ENCODE measurements at regions not wholly inside any gene's neighbourhood (a gene's known extent, or its start where the extent isn't known, plus 50 kb on each side); places are given as distances from the start of the nearest gene placed in this dataset.

DNA sequence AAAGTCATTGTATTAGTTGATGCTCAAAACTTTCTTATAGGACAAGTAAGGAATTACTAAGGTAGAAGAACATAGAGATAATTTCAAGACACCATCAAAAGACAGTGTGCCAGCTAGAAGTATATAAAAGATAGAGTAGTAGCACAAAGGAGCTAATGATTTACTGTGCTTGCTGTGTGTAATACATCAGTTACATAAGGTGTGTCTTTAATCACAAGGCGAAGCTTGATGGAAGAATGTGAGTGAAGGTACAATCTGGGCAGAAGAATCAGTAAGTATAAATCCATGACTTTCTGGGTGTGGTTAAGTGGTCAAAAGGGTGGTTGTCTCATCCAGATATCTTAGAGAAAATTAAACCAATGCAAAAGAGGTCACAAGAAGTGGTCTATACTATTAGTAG lies 95.1 kb upstream of the BOD1L1 start:
- TF ChIP-seq, protein P1, sequence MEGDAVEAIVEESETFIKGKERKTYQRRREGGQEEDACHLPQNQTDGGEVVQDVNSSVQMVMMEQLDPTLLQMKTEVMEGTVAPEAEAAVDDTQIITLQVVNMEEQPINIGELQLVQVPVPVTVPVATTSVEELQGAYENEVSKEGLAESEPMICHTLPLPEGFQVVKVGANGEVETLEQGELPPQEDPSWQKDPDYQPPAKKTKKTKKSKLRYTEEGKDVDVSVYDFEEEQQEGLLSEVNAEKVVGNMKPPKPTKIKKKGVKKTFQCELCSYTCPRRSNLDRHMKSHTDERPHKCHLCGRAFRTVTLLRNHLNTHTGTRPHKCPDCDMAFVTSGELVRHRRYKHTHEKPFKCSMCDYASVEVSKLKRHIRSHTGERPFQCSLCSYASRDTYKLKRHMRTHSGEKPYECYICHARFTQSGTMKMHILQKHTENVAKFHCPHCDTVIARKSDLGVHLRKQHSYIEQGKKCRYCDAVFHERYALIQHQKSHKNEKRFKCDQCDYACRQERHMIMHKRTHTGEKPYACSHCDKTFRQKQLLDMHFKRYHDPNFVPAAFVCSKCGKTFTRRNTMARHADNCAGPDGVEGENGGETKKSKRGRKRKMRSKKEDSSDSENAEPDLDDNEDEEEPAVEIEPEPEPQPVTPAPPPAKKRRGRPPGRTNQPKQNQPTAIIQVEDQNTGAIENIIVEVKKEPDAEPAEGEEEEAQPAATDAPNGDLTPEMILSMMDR (IDR thresholded peaks at IDR 0.05) = no peak
- TF ChIP-seq POLR2AphosphoS5 (IDR thresholded peaks at IDR 0.05) = no peak
